22Rv1 (cell line): ENCODE measurements at regions not wholly inside any gene's neighbourhood (a gene's known extent, or its start where the extent isn't known, plus 50 kb on each side); places are given as distances from the start of the nearest gene placed in this dataset.

Experiments used
- CTCF ChIP-seq: fragments of 450-650 bp; IDR thresholded peaks from 2 replicates; pipeline ENCODE4 v1.5.1; 2017; ENCODE audit warnings: mild to moderate bottlenecking
- ZFX ChIP-seq: fragments of 450-650 bp; IDR thresholded peaks from 2 replicates; pipeline ENCODE4 v1.6.1; 2017; ENCODE audit warnings: antibody characterized with exemption, borderline replicate concordance

DNA sequence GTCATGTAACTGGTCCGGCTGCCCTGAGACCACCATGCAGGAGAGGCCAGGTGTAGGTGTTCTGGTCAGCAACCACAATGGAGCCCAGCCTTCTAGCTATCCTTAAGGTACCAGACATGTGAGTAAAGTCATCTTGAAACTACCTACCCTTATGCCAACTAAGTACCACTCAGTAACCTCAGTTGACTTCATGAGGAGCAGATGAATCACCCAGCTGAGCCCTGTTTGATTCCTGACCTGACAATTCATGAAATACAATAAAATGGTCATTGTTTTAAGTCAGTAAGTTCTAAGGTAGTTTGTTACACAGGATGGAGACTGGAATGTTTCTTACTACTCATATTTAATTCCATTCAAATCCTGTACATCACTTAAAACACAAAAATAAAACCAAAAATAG is 113.1 kb upstream of the LMO4 start:
- TF ChIP-seq CTCF, result no peak
- no peak for TF ChIP-seq ZFX
